CD8-positive, alpha-beta memory T cell (primary cell): ENCODE measurements at regions not wholly inside any gene's neighbourhood (a gene's known extent, or its start where the extent isn't known, plus 50 kb on each side); places are given as distances from the start of the nearest gene placed in this dataset.

Experiments used
- CTCF ChIA-PET: fragments of 350-600 bp; sonication (Branson Sonifier 250); formaldehyde crosslinking; loops from one replicate; lab custom pipeline; 2021; ENCODE audit warnings: antibody characterized with exemption; lab: Charles Lee
- POLR2A ChIA-PET: fragments of 350-600 bp; sonication (Branson Sonifier 250); formaldehyde crosslinking; loops from one replicate; lab custom pipeline; 2021; ENCODE audit warnings: antibody characterized with exemption; lab: Charles Lee
- DNase-seq, 5 donors: peaks; one replicate each; pipeline versions ENCODE4 v3.0.0 to v3.0.0-alpha.2; 2020 to 2022; ENCODE audit warnings: mixed read lengths in 1 of 5
- H3K27ac ChIP-seq: one replicate; pipeline ENCODE4 v1.7.0; 2013; ENCODE audit warnings: low read depth, mild to moderate bottlenecking, low read length, moderate library complexity
- H3K27me3 ChIP-seq: 2 replicates; pipeline ENCODE4 v1.7.0; 2013; ENCODE audit warnings: low read length, mild to moderate bottlenecking; ENCODE audit not compliant: insufficient read depth, poor library complexity, severe bottlenecking
- H3K36me3 ChIP-seq: 2 replicates; pipeline ENCODE4 v1.7.0; 2013; ENCODE audit warnings: mild to moderate bottlenecking, low read length, moderate library complexity; ENCODE audit not compliant: insufficient read depth
- H3K4me1 ChIP-seq: 2 replicates; pipeline ENCODE4 v1.7.0; 2013; ENCODE audit warnings: mild to moderate bottlenecking, low read length, moderate library complexity; ENCODE audit not compliant: insufficient read depth
- H3K4me3 ChIP-seq: 2 replicates; pipeline ENCODE4 v1.7.0; 2013; ENCODE audit warnings: mild to moderate bottlenecking, low read length
- H3K9me3 ChIP-seq: 2 replicates; pipeline ENCODE4 v1.7.0; 2013; ENCODE audit warnings: mild to moderate bottlenecking, low read length
- H3K27ac Mint-ChIP-seq, 8 donors: one replicate each; pipeline ENCODE4 v1.8.0; 2020 to 2021; ENCODE audit warnings: mixed read lengths in 8 of 8, mild to moderate bottlenecking in 6 of 8, inconsistent platforms in 3 of 8, moderate library complexity in 3 of 8
- H3K27me3 Mint-ChIP-seq, 2 donors: one replicate each; pipeline ENCODE4 v1.8.0; 2020 to 2021; ENCODE audit warnings: mixed read lengths in 2 of 2, mild to moderate bottlenecking in 1 of 2, moderate library complexity in 1 of 2
- H3K36me3 Mint-ChIP-seq, 3 donors: one replicate each; pipeline ENCODE4 v1.8.0; 2020 to 2021; ENCODE audit warnings: mixed read lengths in 3 of 3, inconsistent platforms in 1 of 3, mild to moderate bottlenecking in 1 of 3
- H3K4me1 Mint-ChIP-seq, 3 donors: one replicate each; pipeline ENCODE4 v1.8.0; 2020 to 2021; ENCODE audit warnings: mixed read lengths in 3 of 3, inconsistent platforms in 1 of 3, mild to moderate bottlenecking in 1 of 3
- H3K4me3 Mint-ChIP-seq, 7 donors: one replicate each; pipeline ENCODE4 v1.8.0; 2020 to 2021; ENCODE audit warnings: mixed read lengths in 7 of 7, mild to moderate bottlenecking in 6 of 7, moderate library complexity in 4 of 7, inconsistent platforms in 2 of 7
- H3K9me3 Mint-ChIP-seq, 5 donors: one replicate each; pipeline ENCODE4 v1.8.0; 2020 to 2022; ENCODE audit warnings: mixed read lengths in 5 of 5, mild to moderate bottlenecking in 3 of 5, moderate library complexity in 2 of 5, inconsistent platforms in 1 of 5

- Mint-ChIP-seq H3K36me3 (peaks cover 0 to 3% (median 0%) of the 10 kb centered on the region in 3 donors), H3K4me3 (no peak overlapping the region), H3K27ac (no peak overlapping the region), H3K4me1 (no peaks in the 10 kb centered on the region), H3K9me3 (peaks cover 0 to 22% (median 5%) of the 10 kb centered on the region in 5 donors), H3K27me3 (no peaks in the 10 kb centered on the region)
- Histone ChIP-seq H3K27me3 (no peaks in the 10 kb centered on the region), H3K9me3 (no peaks in the 10 kb centered on the region), H3K36me3 (no peaks in the 10 kb centered on the region), H3K4me1 (no peaks in the 10 kb centered on the region), H3K4me3 (no peak overlapping the region), H3K27ac (no peak overlapping the region)
- DNase-seq, result no peak
- CTCF ChIA-PET, result no interaction called here
- POLR2A ChIA-PET, result no interaction called here
These were observed 861.9 kb downstream of the TFAP2A start for GRCh38 chr6:9553002-9553401.

- peaks cover 0 to 4% (median 0%) of the 10 kb centered on the region in 5 donors for H3K9me3 Mint-ChIP-seq
These were observed 871.2 kb downstream of the TFAP2A start for GRCh38 chr6:9543649-9544048.

GRCh38 chr6:9540534-9541126, 874.2 kb downstream of the TFAP2A start:
- Histone ChIP-seq H3K4me3 (no peak overlapping the region), H3K36me3 (no peaks in the 10 kb centered on the region), H3K27me3 (no peaks in the 10 kb centered on the region), H3K4me1 (no peaks in the 10 kb centered on the region), H3K9me3 (no peaks in the 10 kb centered on the region), H3K27ac (no peak overlapping the region)
- H3K27ac Mint-ChIP-seq, result no peak overlapping the region
- peaks cover 0 to 2% (median 0%) of the 10 kb centered on the region in 5 donors for H3K9me3 Mint-ChIP-seq
- ChIA-PET POLR2A (no interaction called here), CTCF (no interaction called here)
- no peak for DNase-seq
- no peaks in the 10 kb centered on the region for H3K36me3 Mint-ChIP-seq
- no peaks in the 10 kb centered on the region for H3K4me1 Mint-ChIP-seq
- no peaks in the 10 kb centered on the region for H3K27me3 Mint-ChIP-seq
- H3K4me3 Mint-ChIP-seq, result no peak overlapping the region

More at GRCh38 chr6:9543649-9544048, 871.2 kb downstream of the TFAP2A start:
- Histone ChIP-seq H3K27ac (no peak overlapping the region), H3K4me1 (no peaks in the 10 kb centered on the region), H3K36me3 (no peaks in the 10 kb centered on the region), H3K9me3 (no peaks in the 10 kb centered on the region), H3K4me3 (no peak overlapping the region), H3K27me3 (no peaks in the 10 kb centered on the region)
- POLR2A ChIA-PET, result no interaction called here
- Mint-ChIP-seq H3K36me3 (no peaks in the 10 kb centered on the region), H3K27ac (no peak overlapping the region), H3K4me3 (no peak overlapping the region), H3K4me1 (no peaks in the 10 kb centered on the region), H3K27me3 (no peaks in the 10 kb centered on the region)
- CTCF ChIA-PET, result no interaction called here
- DNase-seq, result no peak

- H3K27me3 ChIP-seq, result no peaks in the 10 kb centered on the region
- H3K27ac ChIP-seq, result no peak overlapping the region
- CTCF ChIA-PET, result no interaction called here
These were observed 874.7 kb downstream of the TFAP2A start for GRCh38 chr6:9540126-9540525.

GRCh38 chr6:9539231-9539755, 875.6 kb downstream of the TFAP2A start:
- no peaks in the 10 kb centered on the region for H3K36me3 Mint-ChIP-seq
- H3K36me3 ChIP-seq, result no peaks in the 10 kb centered on the region
- H3K4me1 Mint-ChIP-seq, result no peaks in the 10 kb centered on the region
- no peaks in the 10 kb centered on the region for H3K9me3 ChIP-seq
- H3K27me3 ChIP-seq, result no peaks in the 10 kb centered on the region
- H3K27ac ChIP-seq, result no peak overlapping the region
- no peak overlapping the region for H3K27ac Mint-ChIP-seq
- CTCF ChIA-PET, result no interaction called here
- POLR2A ChIA-PET, result no interaction called here
- no peaks in the 10 kb centered on the region for H3K27me3 Mint-ChIP-seq
- H3K4me1 ChIP-seq, result no peaks in the 10 kb centered on the region
- no peak overlapping the region for H3K4me3 Mint-ChIP-seq
- H3K9me3 Mint-ChIP-seq, result peaks cover 0 to 2% (median 0%) of the 10 kb centered on the region in 5 donors
- H3K4me3 ChIP-seq, result no peak overlapping the region
- no peak for DNase-seq

More at GRCh38 chr6:9540126-9540525, 874.7 kb downstream of the TFAP2A start:
- no peaks in the 10 kb centered on the region for H3K27me3 Mint-ChIP-seq
- no peaks in the 10 kb centered on the region for H3K36me3 Mint-ChIP-seq
- POLR2A ChIA-PET, result no interaction called here
- no peak for DNase-seq
- H3K4me3 Mint-ChIP-seq, result no peak overlapping the region
- peaks cover 0 to 2% (median 0%) of the 10 kb centered on the region in 5 donors for H3K9me3 Mint-ChIP-seq
- Histone ChIP-seq H3K4me1 (no peaks in the 10 kb centered on the region), H3K9me3 (no peaks in the 10 kb centered on the region), H3K36me3 (no peaks in the 10 kb centered on the region), H3K4me3 (no peak overlapping the region)
- no peaks in the 10 kb centered on the region for H3K4me1 Mint-ChIP-seq
- H3K27ac Mint-ChIP-seq, result no peak overlapping the region

- DNase-seq, result no peak
- Histone ChIP-seq H3K4me1 (no peaks in the 10 kb centered on the region), H3K36me3 (no peaks in the 10 kb centered on the region), H3K27ac (no peak overlapping the region), H3K9me3 (no peaks in the 10 kb centered on the region), H3K4me3 (no peak overlapping the region), H3K27me3 (no peaks in the 10 kb centered on the region)
- Mint-ChIP-seq H3K36me3 (no peaks in the 10 kb centered on the region), H3K27ac (no peak overlapping the region), H3K4me1 (no peaks in the 10 kb centered on the region), H3K9me3 (peaks cover 0 to 14% (median 0%) of the 10 kb centered on the region in 5 donors), H3K4me3 (no peak overlapping the region), H3K27me3 (no peaks in the 10 kb centered on the region)
- ChIA-PET POLR2A (no interaction called here), CTCF (no interaction called here)
These were observed 877.5 kb downstream of the TFAP2A start for GRCh38 chr6:9537381-9537780.

- Mint-ChIP-seq H3K9me3 (peaks cover 0 to 20% (median 0%) of the 10 kb centered on the region in 5 donors), H3K4me1 (no peaks in the 10 kb centered on the region), H3K36me3 (no peaks in the 10 kb centered on the region), H3K27me3 (no peaks in the 10 kb centered on the region), H3K4me3 (no peak overlapping the region), H3K27ac (no peak overlapping the region)
- Histone ChIP-seq H3K4me1 (no peaks in the 10 kb centered on the region), H3K4me3 (no peak overlapping the region), H3K9me3 (no peaks in the 10 kb centered on the region), H3K27ac (no peak overlapping the region), H3K27me3 (no peaks in the 10 kb centered on the region), H3K36me3 (no peaks in the 10 kb centered on the region)
- no peak for DNase-seq
- POLR2A ChIA-PET, result no interaction called here
- CTCF ChIA-PET, result no interaction called here
These were observed 879.8 kb downstream of the TFAP2A start for GRCh38 chr6:9535106-9535505.

GRCh38 chr6:9532621-9533557, 882.0 kb downstream of the TFAP2A start:
- no peaks in the 10 kb centered on the region for H3K4me1 ChIP-seq
- H3K36me3 Mint-ChIP-seq, result no peaks in the 10 kb centered on the region
- no peaks in the 10 kb centered on the region for H3K4me1 Mint-ChIP-seq
- DNase-seq, result no peak
- no peak overlapping the region for H3K4me3 Mint-ChIP-seq
- no peak overlapping the region for H3K27ac Mint-ChIP-seq
- H3K4me3 ChIP-seq, result no peak overlapping the region
- CTCF ChIA-PET, result no interaction called here
- no peaks in the 10 kb centered on the region for H3K27me3 Mint-ChIP-seq
- POLR2A ChIA-PET, result no interaction called here
- H3K27me3 ChIP-seq, result no peaks in the 10 kb centered on the region
- H3K9me3 ChIP-seq, result no peaks in the 10 kb centered on the region
- H3K36me3 ChIP-seq, result no peaks in the 10 kb centered on the region
- H3K27ac ChIP-seq, result no peak overlapping the region
- peaks cover 0 to 23% (median 0%) of the 10 kb centered on the region in 5 donors for H3K9me3 Mint-ChIP-seq
